Stimulated activated CD4-positive, alpha-beta T cell treated with anti-CD3 and anti-CD28 coated beads, Interleukin-1b, Interleukin-23, amount 100 ng/mL, for 48 hours (primary cell): ENCODE measurements at regions not wholly inside any gene's neighbourhood (a gene's known extent, or its start where the extent isn't known, plus 50 kb on each side); places are given as distances from the start of the nearest gene placed in this dataset.
"Not testable (repeated sequence)": the region's sequence is repeated elsewhere in the genome, so short reads cannot be mapped to it uniquely, and the experiment has no call there.

Experiments
- DNase-seq: peaks from one replicate; pipeline ENCODE4 v3.0.0-alpha.2; 2020

DNA sequence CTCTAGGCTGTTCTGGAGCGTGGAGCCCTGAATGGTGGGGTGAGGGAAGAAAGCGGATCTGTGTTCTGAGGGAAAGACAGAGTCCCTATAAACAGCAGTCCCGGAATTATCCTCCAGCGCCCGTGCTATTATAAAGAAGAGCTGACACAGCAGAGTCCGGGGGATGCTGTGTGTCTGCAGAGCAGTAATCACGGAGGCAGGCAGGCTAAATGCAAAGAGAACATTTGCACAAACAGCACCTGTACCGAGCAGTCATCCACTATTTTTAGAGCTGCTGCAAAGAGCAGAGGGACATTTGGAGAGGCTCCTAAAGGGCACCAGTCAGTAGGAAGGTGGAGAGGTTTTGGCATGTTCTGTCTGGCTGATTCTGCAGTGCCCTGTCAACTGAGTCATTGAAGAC, 293.8 kb upstream of the SLC14A2 start:
- DNase-seq: no peak

DNA sequence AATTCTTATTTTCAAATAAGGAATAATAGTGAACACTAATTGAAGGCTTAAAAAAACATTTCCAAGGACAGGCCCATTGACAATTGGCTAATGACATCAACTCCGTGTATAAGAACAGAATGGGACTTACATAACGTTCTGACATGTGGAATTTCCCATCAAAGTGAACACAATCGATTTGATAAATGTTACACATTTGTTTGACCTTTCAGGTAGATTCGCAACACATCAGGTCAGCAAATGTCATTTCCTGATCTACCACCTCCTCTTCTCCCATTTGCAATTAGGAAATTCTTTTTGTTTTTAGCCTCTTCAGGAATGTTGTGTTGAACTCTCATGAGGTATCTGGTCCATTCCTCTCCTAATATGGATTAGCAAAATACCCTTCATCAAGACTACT, 292.9 kb upstream of the SLC14A2 start:
- DNase-seq: no peak

GRCh38 chr18:45324101-45324494, 291.2 kb upstream of the SLC14A2 start:
- no peak for DNase-seq

DNA sequence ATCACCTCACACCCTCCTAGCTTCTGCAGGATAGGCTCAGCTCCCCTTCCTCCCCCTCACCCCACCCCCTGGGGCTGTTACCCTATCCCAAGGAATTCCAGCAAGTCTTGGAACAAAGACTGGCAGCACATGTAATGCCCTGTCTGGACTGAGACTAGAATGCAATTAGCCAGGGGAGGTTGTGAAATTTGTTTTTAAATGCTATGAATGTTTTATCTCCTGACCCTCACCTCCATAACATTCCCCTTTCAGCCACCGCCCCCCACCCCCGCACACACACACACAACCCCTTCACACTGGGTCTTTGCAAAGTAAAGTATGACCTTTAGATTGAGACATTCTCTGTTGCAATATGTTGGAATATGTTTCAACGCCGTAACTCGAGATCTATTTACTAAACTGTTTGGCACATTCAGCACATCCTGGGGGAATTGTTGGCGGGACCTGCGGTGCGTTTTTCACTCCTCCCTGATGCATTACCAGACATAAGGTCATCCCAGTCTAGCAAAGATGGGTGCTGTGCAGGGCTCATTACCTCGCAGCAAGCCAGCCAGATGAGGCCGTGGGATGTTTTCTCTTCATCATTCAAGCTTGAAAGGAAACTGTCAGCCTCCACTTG, 290.7 kb upstream of the SLC14A2 start:
- DNase-seq: no peak

GRCh38 chr18:45325778-45326177, 289.5 kb upstream of the SLC14A2 start:
- DNase-seq: no peak

DNA sequence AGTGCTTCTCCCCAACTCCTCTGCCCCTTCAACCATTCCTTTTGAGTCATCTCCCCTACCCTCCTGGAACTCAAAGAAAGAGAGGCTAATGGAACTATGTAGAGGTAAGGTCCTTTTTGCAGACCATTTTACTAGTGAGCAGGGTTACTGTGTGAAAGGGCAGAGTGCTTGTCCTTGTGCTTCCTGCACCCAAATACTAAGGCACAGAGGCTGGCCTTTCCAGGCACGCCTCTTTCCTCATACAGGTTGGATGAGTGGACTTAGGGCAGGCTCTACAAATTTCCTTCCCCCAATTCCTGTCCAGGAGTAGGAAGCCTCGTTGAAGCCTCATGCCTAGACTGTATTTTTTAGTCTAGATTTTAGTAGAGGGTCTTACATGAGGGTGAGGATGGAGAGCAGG, 288.8 kb upstream of the SLC14A2 start:
- DNase-seq: no peak

- DNase-seq: no peak
Measured at GRCh38 chr18:45328296-45328695, 287.0 kb upstream of the SLC14A2 start.

DNA sequence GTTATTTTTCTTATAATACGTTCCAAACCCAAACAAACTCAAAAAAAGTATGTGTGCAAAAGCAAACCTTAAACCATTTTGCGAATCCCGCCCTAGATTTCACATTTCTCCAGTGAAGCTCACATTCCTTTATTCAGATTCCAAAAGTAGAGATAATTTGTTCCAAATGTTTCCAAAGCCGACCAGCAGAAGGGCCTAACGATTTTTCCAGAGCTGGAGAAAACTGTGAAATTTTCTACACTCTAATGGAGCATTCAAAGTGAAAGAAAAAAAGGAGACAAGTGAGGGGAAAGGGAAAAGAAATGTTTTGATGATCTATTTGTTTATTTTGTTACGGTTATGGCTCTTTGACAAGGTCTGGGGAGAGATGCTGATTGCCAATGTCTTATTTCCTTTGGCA, 286.5 kb upstream of the SLC14A2 start:
- no peak for DNase-seq

DNA sequence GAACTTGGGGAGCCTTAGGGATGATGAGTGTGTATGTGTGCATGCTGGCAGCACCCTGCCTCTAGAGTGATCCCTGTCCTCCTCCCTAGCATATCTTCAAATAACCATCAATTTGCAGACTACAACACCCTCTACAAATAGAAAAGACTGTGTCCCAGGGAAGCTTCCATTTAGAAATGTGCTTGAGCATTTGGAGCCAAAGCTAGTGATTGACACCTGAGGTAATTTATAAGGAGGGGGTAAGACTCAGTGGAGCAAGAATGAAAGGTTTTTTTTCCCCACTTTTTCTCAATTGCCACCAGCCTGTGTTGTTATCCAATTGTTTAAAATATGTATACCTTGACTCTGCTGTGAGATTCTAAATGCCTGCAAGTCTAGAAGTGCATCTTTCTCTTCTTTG, 286.0 kb upstream of the SLC14A2 start:
- no peak for DNase-seq

DNA sequence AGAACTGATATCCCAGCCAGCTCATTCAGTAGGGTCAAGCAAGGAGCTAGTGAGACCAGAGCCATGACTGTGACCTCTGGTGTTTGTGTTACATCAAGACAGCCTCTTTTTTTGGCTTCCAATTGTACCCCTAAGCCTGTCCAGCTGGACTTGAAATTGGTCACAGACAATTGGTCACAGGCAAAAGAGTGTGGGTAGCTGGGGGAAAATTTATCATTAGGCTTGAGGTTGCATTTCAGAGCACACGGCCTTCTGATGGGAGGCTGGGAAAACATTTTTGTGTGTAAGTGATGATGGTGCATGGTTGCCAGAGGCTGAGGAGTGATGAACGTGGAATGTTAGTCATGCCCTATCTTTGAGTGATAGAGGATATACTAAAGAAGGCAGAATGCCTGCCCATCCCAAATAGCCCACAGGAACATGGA, 285.1 kb upstream of the SLC14A2 start:
- DNase-seq: no peak

DNA sequence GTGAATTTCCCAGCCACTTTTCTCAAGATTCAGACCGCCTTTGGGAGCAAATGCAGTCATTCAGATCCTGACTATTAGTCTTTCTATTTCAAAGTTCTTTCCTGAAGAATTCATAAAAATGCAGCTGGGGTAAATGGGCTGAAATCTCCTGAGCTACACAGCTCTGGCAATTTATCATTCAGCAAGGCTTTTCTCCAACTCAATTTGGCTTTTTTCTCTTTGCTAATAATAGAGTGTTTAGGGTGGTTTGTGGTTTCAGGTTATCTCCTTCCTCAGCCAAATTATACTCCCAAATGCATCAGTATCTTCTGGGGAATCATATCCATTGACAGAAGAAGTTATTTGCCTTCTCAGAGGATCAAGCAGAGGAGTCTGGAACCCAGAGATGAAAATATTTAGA, 282.4 kb upstream of the SLC14A2 start:
- DNase-seq: no peak

DNA sequence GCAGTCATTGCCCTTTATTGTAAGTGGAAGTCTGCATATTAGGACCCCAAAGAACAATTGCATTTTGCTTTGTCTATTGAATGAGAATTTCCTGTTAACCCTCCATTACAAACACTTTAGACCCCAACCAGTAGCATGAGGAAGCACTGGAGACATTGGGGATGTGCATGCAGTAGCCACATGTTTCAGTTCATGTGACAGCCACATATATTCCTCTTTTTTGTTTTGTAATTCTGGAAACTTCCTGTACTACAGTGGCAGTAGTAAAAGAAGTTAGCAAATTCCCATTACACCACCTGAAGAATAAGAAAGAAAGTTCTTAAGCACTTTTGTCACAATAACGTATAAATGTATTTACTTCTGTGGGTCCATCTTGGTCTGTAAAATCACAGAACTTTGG, 281.1 kb upstream of the SLC14A2 start:
- DNase-seq: no peak

- DNase-seq: no peak
Measured at GRCh38 chr18:45335282-45336043, 279.8 kb upstream of the SLC14A2 start.

- no peak for DNase-seq
Measured at GRCh38 chr18:45336448-45336847, 278.8 kb upstream of the SLC14A2 start.

DNA sequence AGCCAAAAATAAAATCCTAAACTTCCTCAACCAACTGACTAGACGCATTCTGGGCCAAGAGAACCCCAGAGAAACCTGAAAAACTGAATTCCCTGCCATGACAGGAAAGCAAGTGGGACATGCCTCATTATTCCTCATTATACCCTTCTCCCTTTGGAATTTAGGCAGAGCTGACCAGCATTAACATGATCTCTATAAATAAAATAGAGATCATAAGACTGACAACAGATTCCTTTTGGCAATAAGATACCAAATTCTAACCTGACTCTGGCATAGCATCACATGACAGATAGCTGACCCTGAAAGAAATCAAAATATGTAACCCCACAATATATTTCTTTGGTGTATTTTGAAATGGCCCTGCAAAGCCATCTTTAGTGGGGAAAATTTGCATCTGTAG, 277.8 kb upstream of the SLC14A2 start:
- DNase-seq: no peak

DNA sequence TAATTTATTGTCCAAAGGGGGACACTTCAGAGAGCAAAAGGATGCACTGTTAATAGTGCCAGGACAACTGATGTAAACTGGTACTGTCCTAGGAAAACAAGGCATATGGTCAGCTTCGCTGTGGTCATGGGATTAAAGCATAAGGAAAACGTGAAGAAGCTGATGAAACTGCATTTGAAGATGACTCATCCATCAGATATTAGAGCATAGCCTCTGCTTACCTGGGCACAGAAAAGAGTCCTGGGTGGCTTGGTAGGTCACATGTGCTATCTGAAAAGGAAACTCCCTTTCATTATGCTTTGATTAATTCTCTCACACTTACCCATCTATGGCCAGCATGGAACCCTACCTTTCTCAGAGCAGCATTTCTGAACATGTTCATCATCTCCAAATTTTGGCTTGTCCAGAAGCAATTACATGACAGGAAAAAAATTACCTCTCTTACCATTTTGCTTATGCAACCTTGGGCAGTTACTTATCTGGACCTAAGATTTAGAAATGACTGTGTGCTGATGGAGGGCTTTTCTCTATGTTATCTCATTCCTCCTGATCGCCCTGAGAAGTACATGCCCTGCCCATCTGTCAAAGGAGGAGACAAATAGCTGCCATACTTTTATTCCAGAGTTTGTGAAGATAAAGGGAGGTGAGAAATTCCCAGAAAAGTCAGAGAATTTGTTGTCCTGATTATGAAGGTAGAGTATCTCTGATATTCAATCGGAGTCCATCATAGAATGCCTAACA, 275.3 kb upstream of the SLC14A2 start:
- DNase-seq: no peak

DNA sequence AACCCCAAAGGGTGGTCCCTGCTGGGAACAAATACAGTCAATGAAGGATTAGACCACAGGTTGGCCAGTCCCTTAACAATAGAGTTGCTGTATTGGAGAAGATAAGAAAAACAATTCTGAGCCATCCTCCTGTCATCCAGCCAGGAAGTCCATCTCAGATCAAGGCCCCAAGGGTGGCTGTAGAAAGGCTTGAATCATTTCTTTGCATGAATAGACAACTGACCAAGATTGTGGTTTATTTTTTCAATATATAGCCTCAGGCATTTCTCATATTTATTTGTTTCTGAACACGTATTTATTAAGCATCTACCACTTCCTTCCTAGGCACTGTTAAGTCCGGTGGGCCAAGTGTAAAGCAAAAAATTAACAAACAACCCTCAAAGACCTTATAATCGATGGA, 274.4 kb upstream of the SLC14A2 start:
- no peak for DNase-seq

- no peak for DNase-seq
Measured at GRCh38 chr18:45341454-45341853, 273.8 kb upstream of the SLC14A2 start.

DNA sequence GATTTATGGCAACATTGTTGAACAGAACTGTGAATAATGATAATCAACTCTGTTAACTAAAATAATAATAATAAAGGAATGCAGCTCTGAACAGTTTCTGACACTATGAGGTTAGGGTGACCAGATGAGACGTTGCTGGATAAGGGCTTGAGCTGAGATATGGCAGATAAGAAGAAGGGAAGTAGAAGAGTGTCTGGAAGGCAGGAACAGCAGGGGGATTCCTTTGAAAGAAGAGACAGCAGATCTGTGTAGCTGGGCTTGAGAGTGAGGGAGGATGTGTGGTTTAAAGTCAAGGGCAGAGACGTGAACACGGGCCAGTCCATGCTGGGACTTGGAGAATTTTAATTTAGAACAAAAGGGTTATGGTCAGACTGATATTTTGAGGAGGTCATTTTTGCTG, 273.1 kb upstream of the SLC14A2 start:
- DNase-seq: no peak

GRCh38 chr18:45342653-45343052, 272.6 kb upstream of the SLC14A2 start:
- no peak for DNase-seq

DNA sequence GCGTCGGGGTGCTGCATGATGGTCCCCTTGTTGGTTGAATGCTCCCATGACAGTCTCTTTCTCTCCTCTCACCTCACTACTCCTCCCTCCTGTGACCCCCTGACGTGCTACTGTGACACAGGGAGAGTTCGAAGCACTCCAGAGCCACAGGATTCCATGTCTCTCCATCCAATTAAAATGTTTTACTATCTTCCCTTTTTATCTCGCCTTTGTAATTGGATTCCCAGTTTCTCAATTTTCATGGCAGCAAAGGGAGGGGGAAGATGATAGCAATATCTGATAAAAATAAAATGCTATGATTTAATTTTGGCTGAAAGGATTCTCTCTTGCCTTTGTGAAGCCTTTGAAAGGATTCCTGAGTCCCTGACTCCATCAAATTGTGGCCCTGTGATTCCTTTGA, 271.9 kb upstream of the SLC14A2 start:
- no peak for DNase-seq

- not testable (repeated sequence) for DNase-seq
Measured at GRCh38 chr18:45344680-45345079, 270.6 kb upstream of the SLC14A2 start.

- DNase-seq: no peak
Measured at GRCh38 chr18:45349019-45349418, 266.3 kb upstream of the SLC14A2 start.

DNA sequence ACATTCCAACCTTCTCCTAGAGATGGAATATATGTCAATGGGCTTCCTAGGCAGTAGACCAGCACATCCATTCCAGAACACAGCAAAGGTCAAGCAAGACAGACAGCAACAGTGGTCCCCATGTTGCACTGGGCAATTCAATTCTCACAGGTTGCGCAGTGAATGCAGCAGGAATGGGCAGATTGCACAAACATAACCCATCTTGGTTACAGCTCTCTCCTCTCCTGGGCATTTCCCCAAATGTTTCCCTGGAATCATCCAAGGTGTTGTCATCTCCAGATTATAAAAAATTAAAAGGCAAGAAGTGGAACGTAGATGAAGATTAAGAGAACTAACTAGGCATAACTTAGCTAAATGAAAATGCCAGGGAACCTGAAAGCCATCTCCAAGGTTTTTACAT, 265.8 kb upstream of the SLC14A2 start:
- DNase-seq: no peak
